Nephron progenitor cell (in vitro differentiated cells): ENCODE measurements at regions not wholly inside any gene's neighbourhood (a gene's known extent, or its start where the extent isn't known, plus 50 kb on each side); places are given as distances from the start of the nearest gene placed in this dataset.

Source experiments
- DNase-seq: peaks from one replicate; pipeline ENCODE4 v3.0.0; 2021
- H3K27ac Mint-ChIP-seq: 2 replicates; pipeline ENCODE4 v1.8.0; 2021; ENCODE audit warnings: mild to moderate bottlenecking, moderate library complexity, mixed read lengths
- H3K27me3 Mint-ChIP-seq: 2 replicates; pipeline ENCODE4 v1.8.0; 2021; ENCODE audit warnings: mild to moderate bottlenecking, low read depth, mixed read lengths; ENCODE audit not compliant: poor library complexity
- H3K36me3 Mint-ChIP-seq: 2 replicates; pipeline ENCODE4 v1.8.0; 2021; ENCODE audit warnings: low read depth, mixed read lengths
- H3K4me1 Mint-ChIP-seq: 2 replicates; pipeline ENCODE4 v1.8.0; 2021; ENCODE audit warnings: mixed read lengths
- H3K4me3 Mint-ChIP-seq: 2 replicates; pipeline ENCODE4 v1.8.0; 2021; ENCODE audit warnings: mild to moderate bottlenecking, moderate library complexity, mixed read lengths
- H3K9me3 Mint-ChIP-seq: 2 replicates; pipeline ENCODE4 v1.8.0; 2021; ENCODE audit warnings: mild to moderate bottlenecking, moderate library complexity, mixed read lengths
- CTCF ChIP-seq: fragments of 200-600 bp; sonication (generic); IDR thresholded peaks from 2 replicates; pipeline ENCODE4 v1.5.0; 2021; ENCODE audit warnings: antibody characterized with exemption

GRCh38 chr10:42985436-42986316 is 91.2 kb upstream of the RET start:
- no peaks in the 10 kb centered on the region for H3K9me3 Mint-ChIP-seq
- no peak for TF ChIP-seq CTCF
- H3K27me3 Mint-ChIP-seq: peaks cover 10% of the 10 kb centered on the region
- no peak for DNase-seq
- peaks cover 42% of the 10 kb centered on the region for H3K4me1 Mint-ChIP-seq
- no peaks in the 10 kb centered on the region for H3K36me3 Mint-ChIP-seq
- H3K4me3 Mint-ChIP-seq: no peak overlapping the region
- H3K27ac Mint-ChIP-seq: no peak overlapping the region

GRCh38 chr10:42986633-42987032 is 90.2 kb upstream of the RET start:
- no peak for TF ChIP-seq CTCF
- no peak overlapping the region for H3K27ac Mint-ChIP-seq
- peaks cover 49% of the 10 kb centered on the region for H3K4me1 Mint-ChIP-seq
- no peaks in the 10 kb centered on the region for H3K9me3 Mint-ChIP-seq
- DNase-seq: no peak
- no peak overlapping the region for H3K4me3 Mint-ChIP-seq
- H3K27me3 Mint-ChIP-seq: peaks cover 10% of the 10 kb centered on the region
- no peaks in the 10 kb centered on the region for H3K36me3 Mint-ChIP-seq

- H3K4me1 Mint-ChIP-seq: peaks cover 53% of the 10 kb centered on the region
- no peak overlapping the region for H3K4me3 Mint-ChIP-seq
- peaks cover 10% of the 10 kb centered on the region for H3K27me3 Mint-ChIP-seq
- no peaks in the 10 kb centered on the region for H3K9me3 Mint-ChIP-seq
- DNase-seq: no peak
- no peaks in the 10 kb centered on the region for H3K36me3 Mint-ChIP-seq
- no peak overlapping the region for H3K27ac Mint-ChIP-seq
- no peak for TF ChIP-seq CTCF
Measured at GRCh38 chr10:42987121-42987541, 89.7 kb upstream of the RET start.

- Mint-ChIP-seq H3K4me3 (no peak overlapping the region), H3K36me3 (no peaks in the 10 kb centered on the region), H3K4me1 (peaks cover 51% of the 10 kb centered on the region), H3K27me3 (peaks cover 10% of the 10 kb centered on the region), H3K27ac (no peak overlapping the region), H3K9me3 (no peaks in the 10 kb centered on the region)
- no peak for DNase-seq
- no peak for TF ChIP-seq CTCF
Measured at GRCh38 chr10:42987575-42987974, 89.3 kb upstream of the RET start.

- Mint-ChIP-seq H3K36me3 (no peaks in the 10 kb centered on the region), H3K27ac (no peak overlapping the region), H3K4me1 (peaks cover 46% of the 10 kb centered on the region), H3K27me3 (peaks cover 10% of the 10 kb centered on the region), H3K9me3 (no peaks in the 10 kb centered on the region), H3K4me3 (no peak overlapping the region)
- no peak for TF ChIP-seq CTCF
- DNase-seq: no peak
Measured at GRCh38 chr10:42988069-42988468, 88.8 kb upstream of the RET start.
